NCI-H1694 (cell line): ENCODE measurements at regions not wholly inside any gene's neighbourhood (a gene's known extent, or its start where the extent isn't known, plus 50 kb on each side); places are given as distances from the start of the nearest gene placed in this dataset.
"Not testable (repeated sequence)": the region's sequence is repeated elsewhere in the genome, so short reads cannot be mapped to it uniquely, and the experiment has no call there.

Source experiments
- DNase-seq: peaks from one replicate; lab custom pipeline; 2025; lab: John Stamatoyannopoulos, UW

- no peak for DNase-seq
These were observed 416.8 kb upstream of the CCL2 start for GRCh38 chr17:33838281-33838680.

- DNase-seq = no peak
These were observed 407.2 kb upstream of the CCL2 start for GRCh38 chr17:33847900-33848299.

DNA sequence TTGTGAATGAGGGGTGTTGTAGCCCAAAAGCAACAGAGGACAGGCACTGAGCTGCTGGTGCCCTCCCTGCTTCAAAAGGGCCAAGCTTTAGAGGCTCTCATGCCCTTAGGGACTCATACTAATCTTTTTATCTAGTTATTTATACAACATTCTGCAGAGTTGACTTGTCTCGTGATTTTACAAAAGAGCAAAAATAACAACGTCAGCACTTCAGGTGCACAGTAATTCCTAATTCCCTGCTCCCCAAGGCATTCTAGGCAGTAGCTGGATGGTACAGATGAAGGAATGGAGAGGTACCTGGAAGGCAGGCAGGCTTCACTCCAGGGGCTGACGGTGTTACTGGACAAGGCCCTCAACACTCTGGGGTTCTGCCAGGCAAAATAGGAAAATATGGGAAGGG is 406.7 kb upstream of the CCL2 start:
- no peak for DNase-seq

DNA sequence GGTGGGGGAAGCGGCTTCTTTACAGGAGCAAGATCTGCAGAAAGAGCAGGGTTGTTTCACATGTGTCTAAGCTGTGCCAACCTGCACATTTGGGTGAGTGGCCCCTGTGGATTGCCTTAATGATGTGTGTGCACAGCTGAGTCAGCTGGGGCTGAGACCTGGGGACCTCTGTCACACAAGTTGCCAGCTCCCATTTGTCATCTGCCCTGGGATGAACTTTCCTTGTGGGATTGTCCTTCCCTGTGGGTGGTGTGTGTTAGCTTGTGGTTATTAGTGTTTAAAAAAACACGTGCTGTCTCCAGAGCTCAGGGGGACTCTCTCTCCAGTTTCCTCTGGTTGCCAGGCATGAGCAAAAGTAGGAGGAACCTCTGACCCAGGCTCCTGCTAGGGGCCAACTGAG is 400.5 kb upstream of the CCL2 start:
- DNase-seq = no peak

- no peak for DNase-seq
These were observed 397.0 kb upstream of the CCL2 start for GRCh38 chr17:33858121-33858520.

DNA sequence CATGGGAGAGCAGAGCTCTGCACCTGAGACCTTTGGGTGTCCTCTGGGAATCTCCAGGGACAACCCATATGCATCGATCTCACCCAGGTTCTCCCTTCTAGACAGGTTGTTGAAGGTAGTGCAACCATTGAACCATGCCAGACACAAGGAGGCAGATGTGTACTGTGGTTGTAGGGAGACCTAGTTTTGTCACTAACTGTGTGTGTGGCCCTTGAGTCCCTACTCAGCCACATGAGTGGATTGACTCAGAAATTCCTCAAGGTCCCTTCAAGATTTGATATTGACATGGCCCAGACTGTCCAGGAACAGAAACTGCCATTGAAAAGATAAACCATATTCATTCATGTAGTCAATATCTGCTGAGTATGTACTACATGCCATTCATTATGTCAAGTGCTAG is 396.4 kb upstream of the CCL2 start:
- no peak for DNase-seq

DNA sequence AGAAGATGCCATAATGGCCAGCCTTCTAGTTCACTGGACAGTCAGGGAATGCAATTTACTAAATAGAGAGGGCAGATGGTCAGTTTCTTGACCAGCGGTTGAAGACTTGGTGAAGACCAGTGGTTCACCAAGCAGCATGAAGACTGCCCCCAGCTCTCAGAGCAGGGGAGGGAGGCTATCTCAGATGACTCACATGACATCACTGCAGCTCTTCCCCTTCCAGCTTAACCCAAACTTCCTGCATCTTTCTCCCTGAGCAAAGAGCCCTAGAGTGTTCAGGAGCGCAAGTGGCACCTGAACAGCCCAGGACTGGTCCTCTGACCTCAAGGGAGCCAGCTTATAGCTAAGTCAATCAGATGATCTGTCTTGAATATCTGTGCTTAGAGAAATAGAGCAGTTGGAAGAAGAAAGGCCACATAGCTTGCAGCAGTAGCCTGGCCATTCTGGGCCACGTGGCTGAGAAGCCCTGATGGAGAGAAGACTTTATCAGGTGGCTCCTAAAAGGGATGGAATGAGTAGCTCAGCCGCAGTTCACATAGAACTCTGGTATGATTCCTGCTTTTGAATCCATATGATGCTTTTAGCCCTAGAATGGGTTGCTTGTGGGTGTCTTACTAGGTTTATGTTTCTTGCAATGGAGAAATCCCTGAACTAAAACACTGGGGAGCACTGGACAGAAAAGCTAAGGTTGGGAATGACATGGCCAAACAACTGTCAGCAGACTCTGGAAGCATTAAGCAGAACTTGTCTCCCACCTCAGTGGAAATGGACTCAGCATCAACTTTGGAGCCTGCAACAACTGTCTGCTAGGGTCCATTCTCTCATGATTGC is 392.1 kb upstream of the CCL2 start:
- DNase-seq = no peak

DNA sequence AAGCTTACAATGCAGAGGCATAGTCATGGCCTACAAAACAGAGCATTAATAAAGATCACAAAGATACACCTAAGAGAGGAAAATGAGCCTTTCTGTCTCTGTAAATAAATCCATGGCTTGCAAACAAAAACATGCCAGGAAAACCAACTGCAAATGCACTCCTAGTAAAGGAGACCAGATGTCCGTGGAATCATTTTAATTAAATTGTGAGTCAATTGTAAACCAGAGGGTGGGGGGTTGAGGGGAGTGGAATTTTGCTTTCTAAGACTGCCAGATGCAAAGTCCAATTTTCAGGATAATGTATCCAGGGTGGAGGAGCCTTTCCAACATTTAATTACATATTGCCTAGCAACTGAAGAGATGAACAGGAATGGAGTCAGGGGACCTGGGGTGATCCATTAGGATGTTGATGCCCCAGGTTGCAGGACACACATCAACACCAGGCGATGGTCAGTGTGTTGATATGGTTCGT is 390.3 kb upstream of the CCL2 start:
- no peak for DNase-seq

- DNase-seq = no peak
These were observed 386.2 kb upstream of the CCL2 start for GRCh38 chr17:33868899-33869298.

GRCh38 chr17:33870936-33871335 is 384.1 kb upstream of the CCL2 start:
- no peak for DNase-seq

DNA sequence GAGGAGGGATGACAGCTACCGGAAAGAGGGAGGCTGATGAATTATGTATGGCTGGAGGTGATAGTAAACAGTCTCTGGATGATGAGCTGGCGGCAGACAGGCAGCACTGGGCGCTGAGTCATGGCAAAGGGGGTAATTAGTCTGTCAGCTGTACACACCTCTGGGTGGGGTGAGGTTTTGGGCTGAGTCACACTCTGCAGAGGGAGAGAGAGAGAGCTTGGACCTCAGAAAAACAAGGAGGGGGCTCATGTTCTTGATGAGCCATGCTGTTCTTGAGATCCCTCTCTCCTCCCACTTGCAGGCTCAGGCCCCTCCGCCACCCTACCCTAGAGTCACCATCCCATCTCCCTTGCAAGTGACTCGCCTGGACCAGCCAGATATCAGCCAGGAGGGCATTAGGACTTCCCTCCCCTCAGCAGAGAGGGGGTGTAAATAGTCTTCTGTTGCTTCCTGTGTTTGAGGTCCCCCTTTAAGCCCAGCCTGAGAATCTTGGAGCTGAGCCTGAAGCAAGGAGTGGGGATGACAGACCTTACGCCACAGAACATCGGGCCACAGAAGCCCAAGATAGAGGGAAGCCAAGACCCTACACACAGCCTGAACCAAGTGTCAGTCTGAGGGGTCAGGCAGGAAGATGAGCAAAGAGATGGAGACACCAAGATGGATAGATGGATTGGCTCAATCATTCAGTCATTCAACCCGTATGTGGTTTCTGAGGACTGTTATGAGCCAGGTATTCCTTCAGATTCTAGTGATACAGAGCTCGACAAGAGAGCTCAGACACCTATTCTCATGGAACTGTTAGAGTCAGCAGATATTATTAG is 383.2 kb upstream of the CCL2 start:
- DNase-seq = no peak

DNA sequence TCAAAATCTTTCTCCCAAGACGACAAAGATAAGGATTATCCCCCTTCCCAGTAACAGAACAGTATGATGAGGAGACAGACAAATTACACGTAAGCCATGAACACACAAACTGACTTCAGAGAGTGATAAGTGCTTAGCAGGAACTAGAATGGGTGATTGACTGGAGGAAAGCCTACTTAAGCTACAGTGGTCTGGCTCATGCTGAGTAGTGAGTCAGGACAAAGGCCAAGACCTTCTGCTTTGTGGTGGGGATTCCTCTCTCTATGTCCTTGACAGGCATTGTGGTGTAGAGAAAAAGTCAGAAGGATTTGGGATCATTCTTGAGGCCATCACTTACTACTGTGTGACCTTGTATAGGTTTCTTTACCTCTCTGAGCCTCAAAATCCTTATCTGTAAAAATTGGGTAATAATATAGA is 381.9 kb upstream of the CCL2 start:
- no peak for DNase-seq

DNA sequence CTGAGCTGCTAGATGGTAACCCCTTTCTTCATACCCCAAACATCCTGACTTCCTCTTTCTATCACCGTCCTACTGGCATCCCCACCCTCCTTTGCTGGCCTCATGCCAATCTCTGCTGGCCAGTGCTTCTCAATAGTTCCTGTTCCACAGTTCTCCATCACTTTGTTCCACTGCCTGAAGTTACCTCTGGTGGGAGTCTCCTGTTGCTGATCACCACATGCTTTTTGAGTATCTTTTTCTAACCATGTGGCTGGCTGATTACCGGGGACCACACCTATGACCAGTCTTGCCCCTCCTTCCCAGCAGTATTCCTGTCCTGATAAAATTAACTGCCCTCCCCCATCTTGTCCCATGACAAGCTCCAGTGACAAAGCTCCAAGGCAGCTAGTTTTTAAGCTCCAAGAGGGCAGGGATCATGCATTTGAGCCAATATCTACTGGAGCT is 380.4 kb upstream of the CCL2 start:
- DNase-seq = no peak

DNA sequence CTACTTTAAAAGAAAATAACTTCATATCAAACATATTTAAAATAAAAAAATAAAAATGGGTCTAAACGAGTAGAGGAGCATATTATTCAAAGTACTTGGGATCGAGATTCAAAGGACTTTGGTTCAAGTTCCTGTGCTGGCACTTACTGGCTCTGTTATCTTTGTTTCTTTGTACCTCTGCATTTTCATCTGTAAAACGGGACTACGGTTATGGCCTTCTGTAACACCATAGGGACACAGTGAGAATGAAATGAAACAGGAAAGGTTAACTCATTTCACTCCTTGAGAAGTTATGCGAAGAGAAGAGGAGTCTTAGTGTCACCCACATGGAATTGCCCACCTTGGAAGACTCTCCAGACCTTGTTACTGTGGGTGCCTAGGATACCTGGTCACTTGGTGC is 379.1 kb upstream of the CCL2 start:
- DNase-seq = no peak

- DNase-seq = not testable (repeated sequence)
These were observed 372.8 kb upstream of the CCL2 start for GRCh38 chr17:33882273-33882672.

DNA sequence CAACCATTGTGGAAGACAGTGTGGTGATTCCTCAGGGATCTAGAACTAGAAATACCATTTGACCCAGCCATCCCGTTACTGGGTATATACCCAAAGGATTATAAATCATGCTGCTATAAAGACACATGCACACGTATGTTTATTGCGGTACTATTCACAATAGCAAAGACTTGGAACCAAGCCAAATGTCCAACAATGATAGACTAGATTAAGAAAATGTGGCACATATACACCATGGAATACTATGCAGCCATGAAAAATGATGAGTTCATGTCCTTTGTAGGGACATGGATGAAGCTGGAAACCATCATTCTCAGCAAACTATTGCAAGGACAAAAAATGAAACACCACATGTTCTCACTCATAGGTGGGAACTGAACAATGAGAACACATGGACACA is 372.4 kb upstream of the CCL2 start:
- not testable (repeated sequence) for DNase-seq

DNA sequence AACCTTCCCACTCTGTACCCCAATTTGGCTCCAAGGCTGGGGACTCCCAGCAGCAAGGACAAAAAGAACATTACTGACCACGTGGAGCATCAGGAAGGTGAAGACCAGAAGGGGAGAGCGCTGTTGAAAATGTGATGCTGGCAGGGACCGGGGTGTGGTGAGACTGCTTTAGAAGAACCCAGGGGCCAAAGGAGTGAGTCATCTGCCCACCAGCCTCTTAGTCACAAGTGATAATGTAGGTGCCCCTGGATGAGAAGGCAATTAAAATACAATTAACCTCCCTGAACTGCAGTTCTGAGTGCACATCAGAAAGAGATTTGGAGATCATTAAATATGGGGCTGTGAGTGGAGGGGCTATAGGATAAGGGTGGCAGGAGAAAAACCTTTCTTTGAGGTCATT is 366.6 kb upstream of the CCL2 start:
- DNase-seq = no peak

GRCh38 chr17:33889040-33889439 is 366.0 kb upstream of the CCL2 start:
- DNase-seq = no peak

DNA sequence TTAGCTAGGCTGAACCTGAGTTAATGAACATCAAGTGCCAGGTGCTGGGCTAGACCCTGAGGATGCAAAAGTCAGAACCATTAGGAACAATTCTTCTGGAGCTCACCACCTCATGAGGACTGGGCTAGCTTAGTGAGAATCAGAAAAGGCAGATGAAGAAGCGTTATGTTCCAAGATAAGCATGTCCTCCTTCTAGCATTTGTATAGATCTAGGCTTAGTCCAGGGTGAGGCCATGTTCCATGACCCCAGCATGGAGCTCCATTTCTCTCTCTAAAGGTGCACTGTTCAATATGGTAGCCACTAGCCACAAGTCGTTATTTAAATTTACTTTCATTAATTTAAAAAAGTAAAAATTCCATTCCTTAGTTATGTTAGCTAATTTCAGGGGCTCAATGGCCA is 365.3 kb upstream of the CCL2 start:
- no peak for DNase-seq

DNA sequence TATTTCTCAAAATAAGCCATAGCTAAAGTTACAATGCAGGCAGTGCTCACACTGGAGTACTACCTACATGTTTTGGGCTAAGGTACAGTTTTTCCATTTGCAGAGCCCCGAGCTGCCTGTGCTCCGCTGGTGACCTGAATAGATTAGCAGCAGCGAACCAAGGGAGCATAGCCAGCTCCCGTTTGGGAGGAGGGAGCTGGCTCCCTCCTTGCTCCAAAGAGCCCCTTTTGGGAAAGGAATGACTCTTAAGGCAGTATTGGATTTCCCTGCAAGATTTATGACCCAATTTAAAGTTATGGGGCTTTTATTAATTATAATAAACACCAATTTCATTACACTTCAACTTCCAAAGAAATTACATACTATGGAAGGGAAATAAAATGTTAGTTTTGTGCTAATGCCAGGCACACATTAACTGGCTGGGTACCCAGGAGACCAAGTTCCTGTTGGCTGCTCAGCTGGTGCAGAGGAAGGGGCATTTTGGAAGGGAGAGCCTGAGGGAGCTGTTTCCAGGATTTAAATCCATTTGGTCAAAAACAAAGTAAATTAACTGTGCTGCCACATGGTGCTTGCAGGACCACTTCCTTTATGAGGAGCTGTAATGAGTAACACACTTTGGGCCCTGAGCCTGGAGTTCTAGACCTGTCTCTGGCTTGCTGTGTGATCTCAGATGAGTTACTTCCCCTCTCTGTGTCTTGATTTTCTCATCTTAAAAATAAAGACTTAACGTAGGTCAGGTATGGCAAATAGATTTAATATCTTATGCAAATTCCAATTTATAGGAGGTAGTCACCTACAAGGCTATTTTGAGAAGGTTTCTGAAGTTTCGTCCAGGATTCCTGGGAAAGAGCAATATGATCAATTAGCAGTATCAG is 362.1 kb upstream of the CCL2 start:
- no peak for DNase-seq

DNA sequence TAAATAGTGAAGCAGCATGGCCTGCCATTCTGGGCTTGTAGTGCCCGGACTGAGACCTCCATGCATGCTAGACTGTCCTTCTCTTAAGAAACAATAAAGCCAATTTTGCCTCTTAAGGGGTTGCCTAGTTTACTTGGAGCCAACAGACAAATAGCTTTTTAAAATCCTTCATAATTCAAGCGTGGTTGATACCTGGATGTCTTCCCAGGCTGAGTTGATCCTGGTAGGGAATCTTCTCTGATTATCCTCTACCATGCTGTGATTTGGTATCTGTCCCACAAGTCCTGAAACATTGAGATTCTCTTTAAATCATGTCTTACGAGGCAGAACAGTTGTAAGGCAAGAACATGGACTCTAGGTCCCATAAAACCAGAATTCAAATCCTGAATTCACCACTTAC is 359.6 kb upstream of the CCL2 start:
- no peak for DNase-seq

DNA sequence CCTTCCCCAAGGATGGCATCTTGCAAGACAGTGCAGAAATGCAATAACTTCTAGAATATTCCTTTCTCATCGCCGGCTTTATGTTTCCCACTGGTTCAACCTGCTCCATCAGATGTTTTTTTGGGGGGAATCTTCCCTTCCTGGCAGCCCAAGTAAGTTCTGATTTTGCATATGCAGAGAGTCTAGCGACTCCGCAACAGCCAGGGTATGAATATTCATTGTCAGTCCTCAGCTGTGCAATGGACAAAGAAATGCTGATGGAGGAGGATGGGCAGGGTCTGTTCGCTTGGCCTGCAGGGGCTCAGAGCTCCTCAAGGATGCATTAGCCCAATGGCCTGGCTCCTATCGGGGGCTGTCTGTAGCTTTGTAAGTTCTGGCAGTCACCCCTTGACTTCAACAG is 358.8 kb upstream of the CCL2 start:
- no peak for DNase-seq
